DOHH2 (cell line): ENCODE measurements at regions not wholly inside any gene's neighbourhood (a gene's known extent, or its start where the extent isn't known, plus 50 kb on each side); places are given as distances from the start of the nearest gene placed in this dataset.

ENCODE experiments used
- H3F3A ChIP-seq: fragments of 200-600 bp; sonication (generic), shearing (Covaris generic); 2 replicates; pipeline ENCODE4 v1.6.0; 2016; ENCODE audit warnings: antibody characterized with exemption, mild to moderate bottlenecking; ENCODE audit not compliant: control insufficient read depth, insufficient read depth
- H3K27ac ChIP-seq: fragments of 200-600 bp; sonication (generic); 2 replicates; pipeline ENCODE4 v1.5.1; 2014; ENCODE audit warnings: low read depth, mild to moderate bottlenecking, low read length, moderate library complexity
- H3K27me3 ChIP-seq: fragments of 200-600 bp; sonication (generic); 2 replicates; pipeline ENCODE4 v1.6.1; 2014; ENCODE audit warnings: mild to moderate bottlenecking, low read length, mixed read lengths; ENCODE audit not compliant: control insufficient read depth
- H3K36me3 ChIP-seq: fragments of 200-600 bp; sonication (generic); 2 replicates; pipeline ENCODE4 v1.6.1; 2014; ENCODE audit warnings: mild to moderate bottlenecking, low read length, moderate library complexity, mixed read lengths; ENCODE audit not compliant: control insufficient read depth
- H3K4me1 ChIP-seq: fragments of 200-600 bp; sonication (generic); 2 replicates; pipeline ENCODE4 v1.6.1; 2014; ENCODE audit warnings: mild to moderate bottlenecking, low read length, mixed read lengths; ENCODE audit not compliant: control insufficient read depth
- H3K4me2 ChIP-seq: fragments of 200-600 bp; sonication (generic); 2 replicates; pipeline ENCODE4 v1.6.0; 2014; ENCODE audit warnings: mild to moderate bottlenecking, low read length, moderate library complexity
- H3K4me3 ChIP-seq: fragments of 200-600 bp; sonication (generic); 2 replicates; pipeline ENCODE4 v1.5.1; 2014; ENCODE audit warnings: mild to moderate bottlenecking, low read length, mixed read lengths
- H3K79me2 ChIP-seq: fragments of 200-600 bp; sonication (generic); 2 replicates; pipeline ENCODE4 v1.6.1; 2014; ENCODE audit warnings: mild to moderate bottlenecking, low read length, mixed read lengths; ENCODE audit not compliant: control insufficient read depth
- H3K9me2 ChIP-seq: fragments of 200-600 bp; sonication (generic); replicated peaks from 2 replicates; pipeline ENCODE4 v1.6.1; 2014; ENCODE audit warnings: mild to moderate bottlenecking, low read length, mixed read lengths; ENCODE audit not compliant: control insufficient read depth
- H3K9me3 ChIP-seq: fragments of 200-600 bp; sonication (generic); 2 replicates; pipeline ENCODE4 v1.6.1; 2014; ENCODE audit warnings: antibody characterized with exemption, low read length, mixed read lengths; ENCODE audit not compliant: control insufficient read depth, insufficient read depth
- H4K20me1 ChIP-seq: fragments of 200-600 bp; sonication (generic); 2 replicates; pipeline ENCODE4 v1.6.0; 2014; ENCODE audit warnings: low read depth, mild to moderate bottlenecking, antibody characterized with exemption, low read length, moderate library complexity; ENCODE audit not compliant: control insufficient read depth, insufficient read depth
- EZH2phosphoT487 ChIP-seq: fragments of 200-600 bp; sonication (generic); IDR thresholded peaks from 2 replicates; pipeline ENCODE4 v1.6.1; 2017; ENCODE audit warnings: borderline replicate concordance, mild to moderate bottlenecking, antibody characterized with exemption, low read length, moderate library complexity, mixed read lengths
- TF ChIP-seq, protein P1 (sequence below): fragments of 200-600 bp; sonication (generic); IDR thresholded peaks from one replicate; pipeline ENCODE4 v1.5.1; 2014; ENCODE audit warnings: antibody characterized with exemption, mild to moderate bottlenecking, low read depth, low read length; ENCODE audit not compliant: poor library complexity, severe bottlenecking

DNA sequence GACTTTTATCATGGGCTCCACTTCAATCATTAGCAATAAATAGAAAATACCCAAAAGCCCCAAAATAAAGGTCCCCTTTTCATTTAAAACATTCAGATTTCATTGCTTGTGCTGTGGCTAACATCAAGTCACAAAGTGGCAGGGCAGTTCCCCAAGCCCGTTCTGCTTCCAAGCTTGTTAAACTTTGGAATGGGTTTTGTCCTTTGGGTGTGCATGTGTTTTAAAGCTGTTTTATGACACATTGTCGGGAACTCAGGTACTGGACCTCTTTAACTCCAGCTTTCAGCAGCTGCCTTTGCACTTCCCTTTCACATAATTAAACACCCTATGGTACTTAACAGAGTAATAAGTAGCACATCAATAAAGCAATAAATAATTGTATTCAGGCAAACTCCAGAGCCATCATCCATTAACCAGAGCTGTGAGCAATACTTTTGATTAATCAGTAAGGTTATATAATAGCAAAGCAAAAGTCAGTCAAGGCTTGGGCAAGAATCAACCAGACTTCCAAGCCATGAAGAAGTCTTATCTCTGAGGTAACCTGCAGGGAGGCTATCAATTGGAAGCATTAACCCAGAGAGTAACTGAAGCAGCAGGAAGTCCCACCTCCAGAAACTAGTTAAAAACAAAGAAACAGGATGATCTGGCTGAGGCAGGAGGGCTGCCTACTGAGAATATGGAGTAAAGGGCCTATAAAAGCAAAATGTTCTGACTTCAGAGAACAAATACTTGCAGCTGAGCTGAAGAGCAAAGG lies 56.1 kb upstream of the ARID5B start:
- no peak overlapping the region for H3K4me3 ChIP-seq
- H3K4me1 ChIP-seq: peaks cover 2% of the 10 kb centered on the region; the same call in 1 of the 2 replicates
- no peaks in the 10 kb centered on the region for H3K9me3 ChIP-seq
- no peaks in the 10 kb centered on the region for H3F3A ChIP-seq
- no peak for TF ChIP-seq EZH2phosphoT487
- TF ChIP-seq, protein P1, sequence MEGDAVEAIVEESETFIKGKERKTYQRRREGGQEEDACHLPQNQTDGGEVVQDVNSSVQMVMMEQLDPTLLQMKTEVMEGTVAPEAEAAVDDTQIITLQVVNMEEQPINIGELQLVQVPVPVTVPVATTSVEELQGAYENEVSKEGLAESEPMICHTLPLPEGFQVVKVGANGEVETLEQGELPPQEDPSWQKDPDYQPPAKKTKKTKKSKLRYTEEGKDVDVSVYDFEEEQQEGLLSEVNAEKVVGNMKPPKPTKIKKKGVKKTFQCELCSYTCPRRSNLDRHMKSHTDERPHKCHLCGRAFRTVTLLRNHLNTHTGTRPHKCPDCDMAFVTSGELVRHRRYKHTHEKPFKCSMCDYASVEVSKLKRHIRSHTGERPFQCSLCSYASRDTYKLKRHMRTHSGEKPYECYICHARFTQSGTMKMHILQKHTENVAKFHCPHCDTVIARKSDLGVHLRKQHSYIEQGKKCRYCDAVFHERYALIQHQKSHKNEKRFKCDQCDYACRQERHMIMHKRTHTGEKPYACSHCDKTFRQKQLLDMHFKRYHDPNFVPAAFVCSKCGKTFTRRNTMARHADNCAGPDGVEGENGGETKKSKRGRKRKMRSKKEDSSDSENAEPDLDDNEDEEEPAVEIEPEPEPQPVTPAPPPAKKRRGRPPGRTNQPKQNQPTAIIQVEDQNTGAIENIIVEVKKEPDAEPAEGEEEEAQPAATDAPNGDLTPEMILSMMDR: no peak
- no peaks in the 10 kb centered on the region for H3K27me3 ChIP-seq
- no peaks in the 10 kb centered on the region for H4K20me1 ChIP-seq
- no peaks in the 10 kb centered on the region for H3K9me2 ChIP-seq
- no peaks in the 10 kb centered on the region for H3K36me3 ChIP-seq
- no peaks in the 10 kb centered on the region for H3K79me2 ChIP-seq
- no peak overlapping the region for H3K4me2 ChIP-seq
- no peak overlapping the region for H3K27ac ChIP-seq

DNA sequence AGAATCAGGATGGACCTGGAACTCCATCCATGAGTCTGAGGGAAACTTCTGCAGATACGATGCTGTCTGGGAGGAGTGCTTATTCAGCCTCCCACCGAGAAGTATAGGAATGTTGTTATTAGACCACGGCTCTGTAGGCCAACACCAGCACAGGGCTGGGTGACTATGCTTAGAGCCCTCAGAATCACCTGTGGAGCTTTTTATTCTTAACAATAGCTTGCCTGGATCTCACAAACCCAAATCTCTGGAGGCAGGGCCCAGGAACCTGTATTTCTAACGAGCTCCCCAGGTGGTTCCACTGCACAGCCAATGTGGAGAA lies 55.6 kb upstream of the ARID5B start:
- no peak for TF ChIP-seq EZH2phosphoT487
- TF ChIP-seq, protein P1: no peak
- H3K9me3 ChIP-seq: no peaks in the 10 kb centered on the region
- H3K36me3 ChIP-seq: no peaks in the 10 kb centered on the region
- no peaks in the 10 kb centered on the region for H4K20me1 ChIP-seq
- H3K4me3 ChIP-seq: no peak overlapping the region
- no peak overlapping the region for H3K4me2 ChIP-seq
- H3K9me2 ChIP-seq: no peaks in the 10 kb centered on the region
- no peaks in the 10 kb centered on the region for H3K79me2 ChIP-seq
- H3K27ac ChIP-seq: no peak overlapping the region
- no peaks in the 10 kb centered on the region for H3K4me1 ChIP-seq
- H3F3A ChIP-seq: no peaks in the 10 kb centered on the region
- H3K27me3 ChIP-seq: no peaks in the 10 kb centered on the region

DNA sequence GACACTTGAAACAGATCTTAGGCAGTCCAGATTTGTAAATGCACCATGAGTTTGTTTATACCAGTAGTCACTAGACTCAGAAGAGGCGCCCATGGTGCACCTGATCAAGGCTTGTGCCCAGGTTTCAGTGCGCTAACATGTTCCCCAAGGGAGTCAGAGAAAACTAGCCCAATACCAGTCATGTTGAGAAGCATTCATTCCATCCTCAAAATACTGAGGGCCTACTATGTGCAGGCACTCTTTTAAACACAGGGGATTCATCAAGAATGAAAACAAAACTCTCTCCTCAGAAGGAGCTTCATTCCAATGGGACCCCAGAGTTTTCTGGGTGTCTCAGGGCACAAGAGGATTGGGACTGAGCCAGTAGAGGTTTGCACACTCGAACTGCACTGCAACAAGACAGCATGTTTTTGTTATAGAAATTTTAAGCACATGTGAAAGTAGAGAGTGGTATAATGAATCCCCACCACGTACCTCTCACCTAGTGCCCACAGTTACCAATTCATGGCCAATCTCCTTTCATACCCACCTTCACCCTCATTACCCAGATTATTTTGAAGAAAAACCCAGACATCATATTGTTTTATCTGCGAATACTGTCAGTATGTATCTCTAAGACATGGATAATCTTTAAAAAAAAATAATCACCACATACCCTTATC lies 55.0 kb upstream of the ARID5B start:
- Histone ChIP-seq H3K9me2 (no peaks in the 10 kb centered on the region), H3K27ac (no peak overlapping the region), H3K9me3 (no peaks in the 10 kb centered on the region), H3K27me3 (no peaks in the 10 kb centered on the region), H3F3A (no peaks in the 10 kb centered on the region), H3K36me3 (no peaks in the 10 kb centered on the region), H3K79me2 (no peaks in the 10 kb centered on the region), H3K4me1 (no peaks in the 10 kb centered on the region), H4K20me1 (no peaks in the 10 kb centered on the region), H3K4me3 (no peak overlapping the region), H3K4me2 (no peak overlapping the region)
- TF ChIP-seq, protein P1: no peak
- no peak for TF ChIP-seq EZH2phosphoT487
